NOMO-1 treated with DMSO at 0.1 percent for 48 hours (cell line): ENCODE measurements at regions not wholly inside any gene's neighbourhood (a gene's known extent, or its start where the extent isn't known, plus 50 kb on each side); places are given as distances from the start of the nearest gene placed in this dataset.

ENCODE experiments used
- DNase-seq: peaks from one replicate; lab custom pipeline; 2025; ENCODE audit not compliant: unreplicated experiment; lab: John Stamatoyannopoulos, UW

- no peak for DNase-seq
Measured at GRCh38 chr9:3161912-3162311, 318.0 kb upstream of the PUM3 start.

- no peak for DNase-seq
Measured at GRCh38 chr9:3157011-3157410, 313.1 kb upstream of the PUM3 start.

DNA sequence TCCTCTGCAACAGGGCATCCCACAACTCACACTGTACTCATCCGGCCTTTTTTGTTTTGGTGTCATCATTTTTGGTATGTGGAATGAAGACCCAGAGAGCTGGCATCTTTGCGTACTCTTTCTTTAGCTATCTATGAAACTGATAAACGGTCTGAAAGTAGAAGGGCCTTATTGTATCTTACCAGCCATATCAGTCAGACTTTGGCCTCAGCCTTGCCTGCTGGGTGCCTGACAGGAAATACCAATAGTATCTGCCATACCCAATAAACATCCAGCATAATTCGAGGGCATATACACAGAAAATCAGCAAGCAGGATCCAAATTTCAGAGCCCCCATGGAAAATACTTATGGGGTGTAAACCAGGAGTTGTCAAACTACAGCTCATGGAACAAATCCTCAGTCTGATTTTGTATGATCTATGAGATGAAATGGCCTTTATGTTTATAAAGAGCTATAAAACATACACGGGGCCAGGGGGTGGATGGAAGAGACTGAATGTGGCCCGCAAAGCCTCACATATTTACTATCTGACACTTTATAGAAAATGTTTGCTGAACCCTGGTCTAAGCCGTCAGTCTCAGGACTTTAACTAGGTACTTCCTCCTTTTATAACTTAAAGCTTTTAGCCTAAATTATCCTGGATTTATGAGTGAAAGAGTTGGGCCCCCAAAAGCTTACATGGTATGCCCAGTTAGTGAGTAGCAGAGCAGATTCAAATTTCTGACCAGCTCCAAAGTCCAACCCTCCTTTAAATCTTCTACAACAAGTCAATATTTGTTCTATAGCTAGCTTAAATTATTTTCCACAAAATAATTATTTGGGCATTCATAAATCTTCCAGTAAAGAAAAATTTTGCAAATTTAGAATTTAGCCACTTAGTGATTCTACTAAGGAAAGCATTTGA lies 308.0 kb upstream of the PUM3 start:
- no peak for DNase-seq

- DNase-seq, result no peak
Measured at GRCh38 chr9:3150074-3150473, 306.2 kb upstream of the PUM3 start.

DNA sequence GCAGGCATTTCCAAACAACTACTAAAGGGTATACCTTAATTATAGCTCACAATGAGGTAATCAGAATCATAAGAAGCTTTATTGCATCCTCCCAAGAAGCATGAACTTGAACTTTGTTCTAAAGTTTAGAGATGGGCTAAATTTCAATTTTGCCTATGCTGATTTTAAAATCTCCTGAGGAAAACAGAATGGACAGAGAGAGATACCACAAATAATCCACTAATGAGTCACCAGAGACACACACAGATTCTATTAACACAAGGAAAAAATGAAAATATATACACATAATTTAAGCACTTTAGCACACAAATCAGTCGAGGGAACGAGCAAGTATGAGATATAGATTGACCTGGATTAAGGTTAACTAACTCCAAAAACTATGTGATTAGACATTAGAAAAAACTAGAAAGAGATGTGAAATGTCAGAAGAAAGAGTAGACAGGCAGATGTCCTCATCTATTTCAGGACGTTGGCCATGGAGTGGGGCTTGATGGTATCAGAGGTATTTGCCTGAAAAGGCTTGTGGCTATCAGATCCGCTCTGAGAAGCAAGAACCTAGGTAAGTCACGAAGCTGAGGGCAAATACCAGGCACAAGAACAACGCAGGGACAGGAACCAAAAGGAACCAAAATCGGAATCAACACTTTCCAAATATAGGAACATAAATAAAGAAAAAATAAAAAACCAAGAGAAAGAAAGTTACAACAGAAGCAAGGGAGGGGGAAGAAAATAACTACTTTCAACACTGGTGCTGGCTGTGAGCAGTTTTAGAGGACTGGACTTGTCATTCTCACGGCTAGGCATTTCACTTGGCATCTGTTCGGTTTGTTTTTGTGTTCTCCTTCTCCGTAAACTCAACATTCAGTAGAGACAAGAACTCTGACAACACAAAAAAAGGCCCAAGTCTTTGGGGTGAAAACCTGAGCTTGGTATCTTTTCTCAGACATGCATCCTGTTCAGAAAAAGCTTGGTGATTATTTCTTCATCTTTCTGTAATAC lies 294.6 kb upstream of the PUM3 start:
- DNase-seq, result no peak

DNA sequence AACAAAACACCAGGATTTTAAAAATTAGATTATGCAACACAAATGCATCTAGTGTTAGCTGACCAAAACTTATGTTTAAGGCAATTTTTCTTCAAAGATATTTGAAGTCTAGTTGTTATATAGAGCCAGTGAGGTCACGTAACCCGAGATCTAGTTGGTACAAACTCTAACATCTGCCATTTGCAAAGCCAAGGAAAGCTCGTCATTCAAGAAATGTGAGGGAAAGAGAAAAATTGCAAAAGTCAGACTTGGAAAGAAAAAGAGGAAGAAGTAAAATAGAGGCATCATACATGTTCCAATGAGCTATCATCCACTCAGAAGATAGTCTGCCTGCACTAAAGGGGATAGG lies 293.4 kb upstream of the PUM3 start:
- peak; percentile 13 for DNase-seq

DNA sequence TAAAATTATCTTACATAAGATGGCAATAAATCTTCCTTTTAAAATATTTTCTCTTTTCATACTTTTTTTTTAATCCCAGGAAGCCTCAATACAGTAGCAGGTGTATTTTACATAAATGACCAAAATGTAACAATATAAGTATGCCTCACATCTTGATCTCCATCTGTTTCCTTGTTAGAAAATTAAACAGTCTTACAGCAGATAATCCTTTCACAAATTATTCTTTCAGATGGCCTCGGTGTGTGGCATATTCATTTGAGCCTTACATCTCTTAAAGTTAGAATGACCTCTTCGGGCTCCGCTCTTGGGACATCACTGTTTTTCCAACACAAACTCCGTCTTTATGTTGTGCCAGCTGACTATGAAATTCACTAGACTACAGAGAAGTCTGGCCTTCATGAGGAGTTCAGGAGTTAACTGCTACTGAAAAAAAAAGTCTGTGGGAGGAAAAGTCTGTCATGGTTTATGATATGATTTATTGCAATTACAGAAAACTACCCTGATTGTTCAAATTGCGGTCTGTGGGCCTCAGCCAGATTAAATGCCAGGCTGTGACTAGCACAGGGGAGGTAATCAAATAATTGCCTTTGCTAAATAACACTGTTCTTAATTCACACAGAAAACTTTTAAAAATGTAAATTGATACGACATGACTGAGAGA lies 292.9 kb upstream of the PUM3 start:
- peak; percentile 37 for DNase-seq

- no peak for DNase-seq
Measured at GRCh38 chr9:3136230-3136629, 292.3 kb upstream of the PUM3 start.

- DNase-seq, result no peak
Measured at GRCh38 chr9:3127564-3127963, 283.7 kb upstream of the PUM3 start.

- DNase-seq, result peak; percentile 63
Measured at GRCh38 chr9:3125602-3126405, 281.9 kb upstream of the PUM3 start.

GRCh38 chr9:3124001-3124400 lies 280.1 kb upstream of the PUM3 start:
- no peak for DNase-seq

DNA sequence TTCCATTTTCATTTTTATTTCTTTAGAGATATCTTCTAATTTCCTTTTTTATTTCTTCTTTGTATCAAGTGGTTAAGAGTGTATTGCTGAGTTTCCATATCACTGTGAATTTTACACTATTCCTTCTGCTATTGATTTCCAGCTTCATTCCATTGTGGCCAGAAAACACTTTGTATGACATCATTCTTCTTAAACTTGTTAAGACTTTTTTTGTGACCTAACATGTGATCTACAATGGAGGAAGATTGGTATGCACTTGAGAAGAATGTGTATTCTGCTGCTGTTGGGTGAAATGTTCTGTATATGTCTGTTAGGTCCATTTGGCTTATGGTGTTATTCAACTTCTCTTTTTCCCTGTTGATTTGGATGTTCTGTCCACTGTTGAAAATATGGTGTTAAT lies 274.2 kb upstream of the PUM3 start:
- DNase-seq, result no peak

- no peak for DNase-seq
Measured at GRCh38 chr9:3099646-3100045, 255.8 kb upstream of the PUM3 start.

DNA sequence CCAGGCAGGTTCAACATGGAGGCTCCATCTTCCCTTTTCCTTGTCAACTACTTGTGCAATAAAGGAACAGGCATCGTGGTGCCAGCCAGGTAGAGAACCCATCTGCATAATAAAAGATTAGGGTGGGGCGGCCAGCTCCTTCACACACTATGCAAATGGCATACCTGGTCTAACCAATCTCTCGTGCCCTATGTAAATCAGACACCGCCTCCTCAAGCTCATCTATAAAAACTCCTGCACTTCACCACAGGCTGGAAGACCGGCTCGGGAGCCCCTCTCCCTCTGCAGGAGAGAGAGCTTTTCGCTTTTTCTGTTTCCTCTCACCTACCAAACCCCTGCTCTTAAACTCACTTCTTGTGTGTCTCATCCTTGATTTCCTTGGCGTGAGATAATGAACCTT lies 244.3 kb upstream of the PUM3 start:
- no peak for DNase-seq

- DNase-seq, result no peak
Measured at GRCh38 chr9:3087697-3088096, 243.8 kb upstream of the PUM3 start.

DNA sequence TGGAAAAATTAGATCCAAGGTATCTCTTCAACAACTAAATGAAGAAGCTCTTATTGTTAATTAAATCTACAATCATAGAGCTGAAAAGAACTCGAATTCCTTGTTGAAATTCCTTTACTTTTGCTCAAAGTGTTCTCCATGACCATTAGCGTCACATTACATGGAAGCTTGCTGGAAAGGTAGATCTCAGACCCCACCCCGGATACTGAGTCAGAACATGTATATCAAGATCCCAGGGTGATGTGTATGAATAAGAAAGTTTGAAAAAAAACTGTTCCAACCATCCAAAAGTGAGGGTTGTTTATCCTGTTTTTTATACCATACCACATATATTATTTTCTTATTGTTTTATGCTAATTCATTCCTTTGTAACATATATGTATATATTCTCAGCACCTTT lies 237.1 kb upstream of the PUM3 start:
- DNase-seq, result no peak

GRCh38 chr9:3074247-3074646 lies 230.4 kb upstream of the PUM3 start:
- peak; percentile 16 for DNase-seq

DNA sequence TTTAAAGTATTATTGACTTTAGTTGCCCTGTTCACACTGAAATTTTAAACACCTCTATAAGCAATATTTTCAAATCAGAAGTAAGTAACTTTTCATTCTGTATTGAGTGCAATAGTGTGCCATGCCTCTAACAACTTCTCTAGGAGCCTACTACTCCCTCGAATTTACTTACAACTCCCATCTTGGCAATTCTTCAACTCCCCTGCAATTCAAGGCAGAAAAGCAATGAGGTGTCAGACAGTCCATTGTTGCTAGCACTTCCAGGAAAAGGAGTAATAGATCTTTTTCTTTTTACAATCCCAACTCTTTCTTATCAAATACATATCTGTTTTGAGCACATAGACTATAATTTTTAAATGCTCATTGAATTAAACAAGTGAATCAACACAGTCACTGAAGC lies 222.7 kb upstream of the PUM3 start:
- no peak for DNase-seq

DNA sequence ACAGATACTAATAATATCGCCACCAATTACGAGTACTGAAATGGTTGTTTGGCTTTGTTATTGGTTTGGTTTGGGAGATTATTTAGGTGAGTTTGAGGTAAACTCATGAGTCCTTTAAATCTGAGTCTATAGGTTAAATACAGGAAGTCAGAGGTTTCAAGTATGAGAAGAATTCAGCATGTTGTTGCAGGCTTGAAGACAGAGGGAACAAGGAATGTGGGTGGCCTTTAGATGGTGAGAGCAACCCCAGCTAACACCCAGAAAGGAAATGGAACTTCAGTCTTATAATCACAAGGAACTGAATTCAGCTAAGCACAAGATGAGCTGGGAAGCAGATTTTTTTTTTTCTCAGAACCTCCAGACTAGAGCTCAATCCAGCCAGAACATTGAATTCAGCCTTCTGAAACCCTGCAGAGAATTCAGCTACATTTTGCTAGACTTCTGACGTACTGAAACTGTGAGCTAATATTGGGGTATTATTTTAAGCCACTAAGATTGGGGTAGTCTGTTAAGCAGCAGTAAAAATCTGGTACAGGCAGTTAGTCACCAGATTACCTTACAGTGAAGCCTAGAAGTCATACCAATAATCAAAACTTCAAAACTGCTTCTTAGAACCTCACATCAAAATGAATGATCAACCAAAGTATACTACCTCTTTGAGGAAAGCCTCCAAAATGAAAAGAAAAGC lies 216.0 kb upstream of the PUM3 start:
- no peak for DNase-seq

- no peak for DNase-seq
Measured at GRCh38 chr9:3058409-3058808, 214.5 kb upstream of the PUM3 start.
